HCT116 (cell line): ENCODE measurements at regions not wholly inside any gene's neighbourhood (a gene's known extent, or its start where the extent isn't known, plus 50 kb on each side); places are given as distances from the start of the nearest gene placed in this dataset.

ENCODE experiments used
- ATAC-seq: fragments of 200-7000 bp; cut with Tn5 transposase; 2 replicates; pipeline ENCODE4 v1.9.1; 2020; ENCODE audit warnings: mild to moderate bottlenecking, moderate library complexity
- BruUV-seq: library from RNA; stranded (reverse); fragments of 400-500 nt; replicated peaks from 2 replicates; lab custom pipeline; 2021; lab: Mats Ljungman, UMichigan
- CTCF ChIA-PET: fragments of 300-600 bp; sonication (Branson Sonifier 250); formaldehyde crosslinking; loops from one replicate; lab custom pipeline; 2021; ENCODE audit warnings: antibody characterized with exemption; lab: Charles Lee
- POLR2A ChIA-PET: fragments of 300-600, 350-600 bp; sonication (Branson Sonifier 250); formaldehyde crosslinking; loops from one replicate; lab custom pipeline; 2021; ENCODE audit warnings: antibody characterized with exemption; lab: Charles Lee
- RAD21 ChIA-PET, 2 experiments: fragments of 300-600 bp; sonication (Branson Sonifier 250); formaldehyde crosslinking; loops; one replicate each; lab custom pipeline; 2023; ENCODE audit warnings: low total read pairs in 2 of 2; ENCODE audit not compliant: uncharacterized antibody in 2 of 2, unreplicated experiment in 2 of 2, low non-redundant PET in 1 of 2; lab: Charles Lee
- DNase-seq: peaks from one replicate; pipeline ENCODE4 v3.0.0-alpha.2; 2010; ENCODE audit warnings: low read depth, low spot score
- H2AFZ ChIP-seq: fragments of 200-600 bp; shearing (Covaris generic), sonication (generic); 2 replicates; pipeline ENCODE4 v1.6.1; 2017; ENCODE audit warnings: low read depth, mixed run types, mixed read lengths, antibody characterized with exemption, low read length; ENCODE audit not compliant: poor library complexity, severe bottlenecking
- H3K27ac ChIP-seq: 2 replicates; pipeline ENCODE4 v1.5.1; 2012; ENCODE audit warnings: low read depth, low read length
- H3K27me3 ChIP-seq: fragments of 200-600 bp; sonication (generic); 2 replicates; pipeline ENCODE4 v1.6.1; 2016; ENCODE audit warnings: mixed run types, low read length, mixed read lengths; ENCODE audit not compliant: insufficient read depth
- H3K36me3 ChIP-seq, 2 experiments: fragments of 200-500 bp in 1 of 2; fragments of 200-600 bp in 1 of 2; sonication (Bioruptor generic) in 1 of 2; sonication (generic) in 1 of 2; 2 replicates each; pipeline versions ENCODE4 v1.5.1 to v1.6.1; 2014 to 2016; ENCODE audit warnings: low read length in 2 of 2, inconsistent platforms in 1 of 2, mixed read lengths in 1 of 2, mixed run types in 1 of 2; ENCODE audit not compliant: insufficient read depth in 2 of 2, control insufficient read depth in 1 of 2
- H3K4me1 ChIP-seq, 2 experiments: fragments of 200-600 bp in 1 of 2; sonication (generic) in 1 of 2; 2 replicates each; pipeline versions ENCODE4 v1.5.1 to v1.6.1; 2012 to 2017; ENCODE audit warnings: low read length in 2 of 2, inconsistent platforms in 1 of 2, mild to moderate bottlenecking in 1 of 2, mixed read lengths in 1 of 2, mixed run types in 1 of 2, moderate library complexity in 1 of 2; ENCODE audit not compliant: insufficient read depth in 2 of 2, control insufficient read depth in 1 of 2
- H3K4me2 ChIP-seq: fragments of 200-600 bp; sonication (generic); 2 replicates; pipeline ENCODE4 v1.6.1; 2017; ENCODE audit warnings: mixed run types, low read length, mixed read lengths
- H3K4me3 ChIP-seq, 2 experiments: fragments of 200-600 bp in 1 of 2; sonication (generic) in 1 of 2; replicated peaks in 1 of 2; 2 replicates each; pipeline ENCODE4 v1.5.1; 2011 to 2016; ENCODE audit warnings: low read length in 2 of 2, control low read depth in 1 of 2, low read depth in 1 of 2, mild to moderate bottlenecking in 1 of 2, mixed read lengths in 1 of 2, mixed run types in 1 of 2
- H3K79me2 ChIP-seq: fragments of 200-600 bp; sonication (generic); 2 replicates; pipeline ENCODE4 v1.6.1; 2017; ENCODE audit warnings: mild to moderate bottlenecking, mixed run types, low read length, moderate library complexity, mixed read lengths; ENCODE audit not compliant: insufficient read depth
- H3K9ac ChIP-seq: fragments of 200-600 bp; sonication (generic); 2 replicates; pipeline ENCODE4 v1.6.1; 2016; ENCODE audit warnings: low read length, mixed read lengths
- H3K9me2 ChIP-seq: fragments of 200-600 bp; sonication (generic), shearing (Covaris generic); 2 replicates; pipeline ENCODE4 v1.6.1; 2017; ENCODE audit warnings: mixed run types, mild to moderate bottlenecking, moderate library complexity; ENCODE audit not compliant: insufficient read depth
- H3K9me3 ChIP-seq, 2 experiments: fragments of 200-500 bp in 1 of 2; fragments of 200-600 bp in 1 of 2; sonication (Bioruptor generic) in 1 of 2; sonication (generic) in 1 of 2; 2 replicates each; pipeline ENCODE4 v1.6.1; 2014 to 2017; ENCODE audit warnings: low read length in 2 of 2, mixed read lengths in 2 of 2, inconsistent platforms in 1 of 2, low read depth in 1 of 2, mild to moderate bottlenecking in 1 of 2, mixed run types in 1 of 2, moderate library complexity in 1 of 2; ENCODE audit not compliant: control insufficient read depth in 1 of 2, insufficient read depth in 1 of 2
- H4K20me1 ChIP-seq: fragments of 200-600 bp; sonication (generic), shearing (Covaris generic); 2 replicates; pipeline ENCODE4 v1.6.1; 2017; ENCODE audit warnings: mixed run types, mild to moderate bottlenecking, moderate library complexity; ENCODE audit not compliant: insufficient read depth
- ATF3 ChIP-seq: IDR thresholded peaks from 2 replicates; pipeline ENCODE4 v1.6.1; 2012
- CBX3 ChIP-seq: IDR thresholded peaks from 2 replicates; pipeline ENCODE4 v1.6.1; 2012; ENCODE audit warnings: low read depth
- CEBPB ChIP-seq: IDR thresholded peaks from 2 replicates; pipeline ENCODE4 v1.6.1; 2012; ENCODE audit warnings: low read depth
- CTCF ChIP-seq, 3 experiments: fragments of 200-600 bp in 1 of 3; sonication (generic) in 1 of 3; IDR thresholded peaks in 2 of 3; conservative IDR thresholded peaks in 1 of 3; 2 replicates each; pipeline ENCODE4 v1.5.1; 2012 to 2017; ENCODE audit warnings: low read depth in 2 of 3, low read length in 2 of 3, antibody characterized with exemption in 1 of 3, borderline replicate concordance in 1 of 3, control low read depth in 1 of 3, mild to moderate bottlenecking in 1 of 3, mixed read lengths in 1 of 3, mixed run types in 1 of 3, moderate library complexity in 1 of 3; ENCODE audit not compliant: insufficient read depth in 1 of 3
- EGR1 ChIP-seq: IDR thresholded peaks from 2 replicates; pipeline ENCODE4 v1.6.1; 2012; ENCODE audit warnings: low read depth
- ELF1 ChIP-seq: IDR thresholded peaks from 2 replicates; pipeline ENCODE4 v1.6.1; 2012; ENCODE audit warnings: low read depth, borderline replicate concordance
- EZH2 ChIP-seq: fragments of 200-600 bp; sonication (generic); IDR thresholded peaks from 2 replicates; pipeline ENCODE4 v1.6.1; 2017; ENCODE audit warnings: antibody characterized with exemption, mixed run types
- EZH2phosphoT487 ChIP-seq: fragments of 200-600 bp; IDR thresholded peaks from 2 replicates; pipeline ENCODE4 v1.6.1; 2018; ENCODE audit warnings: antibody characterized with exemption, borderline replicate concordance
- FOSL1 ChIP-seq: IDR thresholded peaks from 2 replicates; pipeline ENCODE4 v1.6.1; 2012; ENCODE audit warnings: low read depth
- POLR2A ChIP-seq: IDR thresholded peaks from 2 replicates; pipeline ENCODE4 v1.7.0; 2011; ENCODE audit warnings: borderline replicate concordance; ENCODE audit not compliant: insufficient read depth, insufficient read length; ENCODE audit errors: extremely low read depth
- POLR2AphosphoS5 ChIP-seq: IDR thresholded peaks from 2 replicates; pipeline ENCODE4 v1.6.1; 2011; ENCODE audit warnings: mild to moderate bottlenecking, low read depth, low read length, moderate library complexity
- RAD21 ChIP-seq: IDR thresholded peaks from 2 replicates; pipeline ENCODE4 v1.6.1; 2012; ENCODE audit warnings: low read depth, mild to moderate bottlenecking
- SIN3A ChIP-seq: IDR thresholded peaks from 2 replicates; pipeline ENCODE4 v1.6.1; 2012; ENCODE audit warnings: low read depth
- SP1 ChIP-seq: IDR thresholded peaks from 2 replicates; pipeline ENCODE4 v1.6.1; 2012; ENCODE audit warnings: low read depth
- SRF ChIP-seq: IDR thresholded peaks from 2 replicates; pipeline ENCODE4 v1.6.1; 2012; ENCODE audit warnings: low read depth
- ZBTB33 ChIP-seq: IDR thresholded peaks from 2 replicates; pipeline ENCODE4 v1.6.1; 2011; ENCODE audit warnings: mild to moderate bottlenecking, low read length, moderate library complexity; ENCODE audit not compliant: insufficient replicate concordance; ENCODE audit errors: extremely low read depth
- ZFX ChIP-seq: fragments of 450-650 bp; IDR thresholded peaks from 2 replicates; pipeline ENCODE4 v1.6.1; 2017
- ZNF274 ChIP-seq: fragments of 200-500 bp; sonication (Bioruptor generic); IDR thresholded peaks from 2 replicates; pipeline ENCODE4 v1.6.1; 2014; ENCODE audit warnings: mild to moderate bottlenecking, low read depth, low read length, inconsistent platforms
- intact Hi-C: fragments of 100-400 bp; cut with micrococcal nuclease; formaldehyde crosslinking; loops from 2 replicates; pipeline ENCODE4 v1.10.0; 2022
- TF ChIP-seq, protein P1 (sequence below): IDR thresholded peaks from 2 replicates; pipeline ENCODE4 v1.6.1; 2012

GRCh38 chr19:27905074-27905473, 1307.9 kb downstream of the UQCRFS1 start:
- no peak overlapping the region for H3K4me3 ChIP-seq
- POLR2A ChIA-PET, result no interaction called here
- TF ChIP-seq ELF1 (no peak), ZFX (no peak), EZH2phosphoT487 (no peak), FOSL1 (no peak), EZH2 (no peak), POLR2AphosphoS5 (no peak), ATF3 (no peak), ZNF274 (no peak), EGR1 (no peak), CTCF (IDR thresholded peaks at IDR 0.05 in 2 of 3, conservative IDR thresholded peaks at IDR 0.05 in 1 of 3; ENCODE audit: borderline replicate concordance in 1 of 3, insufficient read depth in 1 of 3, low read depth in 2 of 3, low read length in 2 of 3) (no peak), CBX3 (no peak), ZBTB33 (no peak), SIN3A (no peak), POLR2A (no peak), SRF (no peak), CEBPB (no peak), SP1 (no peak), RAD21 (no peak)
- TF ChIP-seq, protein P1, sequence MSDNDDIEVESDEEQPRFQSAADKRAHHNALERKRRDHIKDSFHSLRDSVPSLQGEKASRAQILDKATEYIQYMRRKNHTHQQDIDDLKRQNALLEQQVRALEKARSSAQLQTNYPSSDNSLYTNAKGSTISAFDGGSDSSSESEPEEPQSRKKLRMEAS, result no peak
- TF ChIP-seq, all 23 proteins: peak for 0
- H3K4me2 ChIP-seq, result no peak overlapping the region
- DNase-seq (no peak), ATAC-seq (no peak)
- ChIA-PET RAD21 (no interaction called here), CTCF (no interaction called here)
- H3K27ac ChIP-seq, result no peak overlapping the region
- H3K9ac ChIP-seq, result no peak overlapping the region
- H4K20me1 ChIP-seq, result no peaks in the 10 kb centered on the region
- no peaks in the 10 kb centered on the region for H3K9me2 ChIP-seq
- H3K9me3 ChIP-seq, result peaks cover 0 to 17% of the 10 kb centered on the region in 2 experiments; a peak in 1 of 4 replicates
- H3K36me3 ChIP-seq, result no peaks in the 10 kb centered on the region
- BruUV-seq, result no TSS peak
- no peaks in the 10 kb centered on the region for H3K27me3 ChIP-seq
- H2AFZ ChIP-seq, result no peak overlapping the region
- intact Hi-C loops, result no loop called here
- no peaks in the 10 kb centered on the region for H3K79me2 ChIP-seq
- no peaks in the 10 kb centered on the region for H3K4me1 ChIP-seq
